Calu3 (cell line): ENCODE measurements at regions not wholly inside any gene's neighbourhood (a gene's known extent, or its start where the extent isn't known, plus 50 kb on each side); places are given as distances from the start of the nearest gene placed in this dataset.

Experiments used
- BruUV-seq: library from RNA; stranded (reverse); fragments of 400-500 nt; replicated peaks from 2 replicates; lab custom pipeline; 2021; lab: Mats Ljungman, UMichigan
- CTCF ChIA-PET: fragments of 300-600 bp; sonication (Branson Sonifier 250); formaldehyde crosslinking; loops from one replicate; lab custom pipeline; 2022; ENCODE audit warnings: antibody characterized with exemption; lab: Charles Lee
- DNase-seq: peaks from one replicate; pipeline ENCODE4 v3.0.0; 2022
- H3K27ac Mint-ChIP-seq: one replicate; pipeline ENCODE4 v1.8.0; 2022; ENCODE audit warnings: mixed read lengths; ENCODE audit not compliant: unreplicated experiment
- H3K27me3 Mint-ChIP-seq: one replicate; pipeline ENCODE4 v1.8.0; 2022; ENCODE audit warnings: mixed read lengths; ENCODE audit not compliant: unreplicated experiment
- H3K36me3 Mint-ChIP-seq: one replicate; pipeline ENCODE4 v1.8.0; 2022; ENCODE audit warnings: mild to moderate bottlenecking, moderate library complexity, mixed read lengths; ENCODE audit not compliant: insufficient read depth, unreplicated experiment
- H3K4me1 Mint-ChIP-seq: one replicate; pipeline ENCODE4 v1.8.0; 2022; ENCODE audit warnings: mild to moderate bottlenecking, low read depth, mixed read lengths; ENCODE audit not compliant: unreplicated experiment
- H3K4me3 Mint-ChIP-seq: one replicate; pipeline ENCODE4 v1.8.0; 2022; ENCODE audit warnings: mild to moderate bottlenecking, low read depth, moderate library complexity, mixed read lengths; ENCODE audit not compliant: unreplicated experiment
- H3K9me3 Mint-ChIP-seq: one replicate; pipeline ENCODE4 v1.8.0; 2022; ENCODE audit warnings: low read depth, mixed read lengths; ENCODE audit not compliant: unreplicated experiment
- CTCF ChIP-seq: fragments of 200-600 bp; IDR thresholded peaks from one replicate; pipeline ENCODE4 v1.8.0; 2022; ENCODE audit warnings: antibody characterized with exemption; ENCODE audit not compliant: unreplicated experiment
- intact Hi-C: fragments of 100-400 bp; cut with micrococcal nuclease; formaldehyde crosslinking; loops from one replicate; pipeline ENCODE4 v1.10.0; 2022; ENCODE audit not compliant: unreplicated experiment

- BruUV-seq: no TSS peak
- no peak for DNase-seq
- Mint-ChIP-seq H3K4me3 (no peak overlapping the region), H3K9me3 (peaks cover 10% of the 10 kb centered on the region), H3K4me1 (peaks cover 8% of the 10 kb centered on the region), H3K27me3 (no peaks in the 10 kb centered on the region), H3K27ac (no peak overlapping the region), H3K36me3 (no peaks in the 10 kb centered on the region)
- intact Hi-C loops: no loop called here
- CTCF ChIA-PET: no interaction called here
- TF ChIP-seq CTCF: no peak
Observed at GRCh38 chr3:18054625-18055024, 312.2 kb upstream of the TBC1D5 start.

GRCh38 chr3:18051306-18051705 is 308.9 kb upstream of the TBC1D5 start:
- H3K4me1 Mint-ChIP-seq: no peaks in the 10 kb centered on the region
- no peak overlapping the region for H3K4me3 Mint-ChIP-seq
- BruUV-seq: no TSS peak
- no peaks in the 10 kb centered on the region for H3K36me3 Mint-ChIP-seq
- DNase-seq: no peak
- no peaks in the 10 kb centered on the region for H3K27me3 Mint-ChIP-seq
- H3K9me3 Mint-ChIP-seq: peaks cover 9% of the 10 kb centered on the region
- CTCF ChIA-PET: no interaction called here
- no peak for TF ChIP-seq CTCF
- intact Hi-C loops: no loop called here
- H3K27ac Mint-ChIP-seq: no peak overlapping the region

GRCh38 chr3:18049096-18049495 is 306.7 kb upstream of the TBC1D5 start:
- Mint-ChIP-seq H3K27ac (no peak overlapping the region), H3K9me3 (no peaks in the 10 kb centered on the region), H3K4me1 (no peaks in the 10 kb centered on the region), H3K4me3 (no peak overlapping the region), H3K36me3 (no peaks in the 10 kb centered on the region), H3K27me3 (no peaks in the 10 kb centered on the region)
- DNase-seq: no peak
- CTCF ChIA-PET: no interaction called here
- intact Hi-C loops: no loop called here
- no peak for TF ChIP-seq CTCF
- BruUV-seq: no TSS peak

- H3K9me3 Mint-ChIP-seq: no peaks in the 10 kb centered on the region
- intact Hi-C loops: no loop called here
- H3K27me3 Mint-ChIP-seq: no peaks in the 10 kb centered on the region
- H3K4me1 Mint-ChIP-seq: no peaks in the 10 kb centered on the region
- CTCF ChIA-PET: no interaction called here
- no peaks in the 10 kb centered on the region for H3K36me3 Mint-ChIP-seq
- no TSS peak for BruUV-seq
- no peak for DNase-seq
- TF ChIP-seq CTCF: no peak
- H3K4me3 Mint-ChIP-seq: no peak overlapping the region
- no peak overlapping the region for H3K27ac Mint-ChIP-seq
Observed at GRCh38 chr3:18047052-18047451, 304.6 kb upstream of the TBC1D5 start.
